Calu3 (cell line): ENCODE measurements at regions not wholly inside any gene's neighbourhood (a gene's known extent, or its start where the extent isn't known, plus 50 kb on each side); places are given as distances from the start of the nearest gene placed in this dataset.

Experiments used
- BruUV-seq: library from RNA; stranded (reverse); fragments of 400-500 nt; replicated peaks from 2 replicates; lab custom pipeline; 2021; lab: Mats Ljungman, UMichigan
- CTCF ChIA-PET: fragments of 300-600 bp; sonication (Branson Sonifier 250); formaldehyde crosslinking; loops from one replicate; lab custom pipeline; 2022; ENCODE audit warnings: antibody characterized with exemption; lab: Charles Lee
- DNase-seq: peaks from one replicate; pipeline ENCODE4 v3.0.0; 2022
- H3K27ac Mint-ChIP-seq: one replicate; pipeline ENCODE4 v1.8.0; 2022; ENCODE audit warnings: mixed read lengths; ENCODE audit not compliant: unreplicated experiment
- H3K27me3 Mint-ChIP-seq: one replicate; pipeline ENCODE4 v1.8.0; 2022; ENCODE audit warnings: mixed read lengths; ENCODE audit not compliant: unreplicated experiment
- H3K36me3 Mint-ChIP-seq: one replicate; pipeline ENCODE4 v1.8.0; 2022; ENCODE audit warnings: mild to moderate bottlenecking, moderate library complexity, mixed read lengths; ENCODE audit not compliant: insufficient read depth, unreplicated experiment
- H3K4me1 Mint-ChIP-seq: one replicate; pipeline ENCODE4 v1.8.0; 2022; ENCODE audit warnings: mild to moderate bottlenecking, low read depth, mixed read lengths; ENCODE audit not compliant: unreplicated experiment
- H3K4me3 Mint-ChIP-seq: one replicate; pipeline ENCODE4 v1.8.0; 2022; ENCODE audit warnings: mild to moderate bottlenecking, low read depth, moderate library complexity, mixed read lengths; ENCODE audit not compliant: unreplicated experiment
- H3K9me3 Mint-ChIP-seq: one replicate; pipeline ENCODE4 v1.8.0; 2022; ENCODE audit warnings: low read depth, mixed read lengths; ENCODE audit not compliant: unreplicated experiment
- intact Hi-C: fragments of 100-400 bp; cut with micrococcal nuclease; formaldehyde crosslinking; loops from one replicate; pipeline ENCODE4 v1.10.0; 2022; ENCODE audit not compliant: unreplicated experiment
- TF ChIP-seq, protein P1 (sequence below): fragments of 200-600 bp; IDR thresholded peaks from one replicate; pipeline ENCODE4 v1.8.0; 2022; ENCODE audit warnings: antibody characterized with exemption; ENCODE audit not compliant: unreplicated experiment

DNA sequence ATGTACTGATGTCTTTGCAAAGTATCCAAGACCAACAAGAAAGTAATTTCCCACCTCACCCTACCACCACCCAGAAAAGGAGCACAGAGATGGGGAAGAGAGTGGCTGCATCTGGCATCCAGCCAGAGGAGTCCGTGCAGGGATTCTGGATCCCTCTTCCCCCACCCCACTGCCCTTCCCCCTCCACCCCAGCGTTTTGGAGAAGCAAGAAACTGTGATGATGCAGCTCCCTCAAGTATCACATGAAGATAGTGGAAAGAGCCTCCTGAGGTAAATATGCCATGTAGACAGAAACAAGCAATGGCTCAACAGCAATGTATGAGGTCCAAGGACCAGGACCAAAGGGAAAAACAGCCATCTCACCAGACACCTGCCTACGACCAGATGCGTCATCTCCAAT, 153.8 kb downstream of the DEPDC1B start:
- Mint-ChIP-seq H3K36me3 (no peaks in the 10 kb centered on the region), H3K9me3 (no peaks in the 10 kb centered on the region), H3K4me1 (peaks cover 9% of the 10 kb centered on the region), H3K27me3 (no peaks in the 10 kb centered on the region), H3K27ac (no peak overlapping the region), H3K4me3 (no peak overlapping the region)
- TF ChIP-seq, protein P1, sequence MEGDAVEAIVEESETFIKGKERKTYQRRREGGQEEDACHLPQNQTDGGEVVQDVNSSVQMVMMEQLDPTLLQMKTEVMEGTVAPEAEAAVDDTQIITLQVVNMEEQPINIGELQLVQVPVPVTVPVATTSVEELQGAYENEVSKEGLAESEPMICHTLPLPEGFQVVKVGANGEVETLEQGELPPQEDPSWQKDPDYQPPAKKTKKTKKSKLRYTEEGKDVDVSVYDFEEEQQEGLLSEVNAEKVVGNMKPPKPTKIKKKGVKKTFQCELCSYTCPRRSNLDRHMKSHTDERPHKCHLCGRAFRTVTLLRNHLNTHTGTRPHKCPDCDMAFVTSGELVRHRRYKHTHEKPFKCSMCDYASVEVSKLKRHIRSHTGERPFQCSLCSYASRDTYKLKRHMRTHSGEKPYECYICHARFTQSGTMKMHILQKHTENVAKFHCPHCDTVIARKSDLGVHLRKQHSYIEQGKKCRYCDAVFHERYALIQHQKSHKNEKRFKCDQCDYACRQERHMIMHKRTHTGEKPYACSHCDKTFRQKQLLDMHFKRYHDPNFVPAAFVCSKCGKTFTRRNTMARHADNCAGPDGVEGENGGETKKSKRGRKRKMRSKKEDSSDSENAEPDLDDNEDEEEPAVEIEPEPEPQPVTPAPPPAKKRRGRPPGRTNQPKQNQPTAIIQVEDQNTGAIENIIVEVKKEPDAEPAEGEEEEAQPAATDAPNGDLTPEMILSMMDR: no peak
- intact Hi-C loops: no loop called here
- BruUV-seq: no TSS peak
- DNase-seq: no peak
- CTCF ChIA-PET: no interaction called here

DNA sequence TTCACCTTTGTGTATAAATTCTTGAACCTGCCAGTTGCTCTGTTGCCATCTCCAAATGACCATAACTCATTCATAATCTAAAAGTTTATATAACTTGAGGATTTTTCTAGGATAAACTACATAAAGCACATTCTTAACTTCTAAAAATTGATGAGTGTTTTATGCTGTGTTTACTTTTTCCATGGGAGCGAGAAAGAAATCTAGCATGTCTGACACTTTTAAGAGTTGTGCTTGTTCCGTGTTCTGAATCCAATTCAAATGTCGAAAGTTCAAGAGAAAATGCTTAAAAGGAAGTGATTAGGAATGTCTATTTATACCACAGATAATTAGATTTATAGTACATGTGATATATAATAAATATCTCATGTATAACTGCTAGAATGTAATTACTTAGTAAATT, 154.4 kb downstream of the DEPDC1B start:
- no peaks in the 10 kb centered on the region for H3K36me3 Mint-ChIP-seq
- no peak overlapping the region for H3K27ac Mint-ChIP-seq
- CTCF ChIA-PET: no interaction called here
- H3K9me3 Mint-ChIP-seq: no peaks in the 10 kb centered on the region
- BruUV-seq: no TSS peak
- intact Hi-C loops: no loop called here
- DNase-seq: no peak
- H3K4me1 Mint-ChIP-seq: peaks cover 9% of the 10 kb centered on the region
- no peak overlapping the region for H3K4me3 Mint-ChIP-seq
- H3K27me3 Mint-ChIP-seq: no peaks in the 10 kb centered on the region
- TF ChIP-seq, protein P1: no peak

DNA sequence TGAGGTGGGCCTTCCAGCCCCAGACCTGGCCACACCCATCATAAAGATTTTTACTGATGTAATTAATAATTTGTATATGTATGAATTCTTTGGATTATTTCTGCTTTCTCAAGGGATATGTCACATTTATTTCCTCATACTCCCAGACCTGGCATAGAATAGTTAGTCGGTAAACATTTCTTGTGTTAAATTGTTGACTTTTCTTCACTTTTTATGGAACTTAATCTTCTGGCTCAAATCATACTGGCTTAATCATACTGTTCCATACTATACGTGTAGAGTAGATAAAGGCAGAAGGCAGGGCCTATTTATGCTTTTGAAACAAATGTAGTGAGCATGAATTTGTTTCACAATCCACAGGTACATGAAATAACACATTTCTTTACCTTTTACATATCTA, 155.8 kb downstream of the DEPDC1B start:
- Mint-ChIP-seq H3K27ac (no peak overlapping the region), H3K36me3 (no peaks in the 10 kb centered on the region), H3K4me3 (no peak overlapping the region), H3K27me3 (peaks cover 11% of the 10 kb centered on the region), H3K9me3 (no peaks in the 10 kb centered on the region), H3K4me1 (peaks cover 9% of the 10 kb centered on the region)
- no TSS peak for BruUV-seq
- TF ChIP-seq, protein P1: no peak
- CTCF ChIA-PET: no interaction called here
- DNase-seq: no peak
- intact Hi-C loops: no loop called here

DNA sequence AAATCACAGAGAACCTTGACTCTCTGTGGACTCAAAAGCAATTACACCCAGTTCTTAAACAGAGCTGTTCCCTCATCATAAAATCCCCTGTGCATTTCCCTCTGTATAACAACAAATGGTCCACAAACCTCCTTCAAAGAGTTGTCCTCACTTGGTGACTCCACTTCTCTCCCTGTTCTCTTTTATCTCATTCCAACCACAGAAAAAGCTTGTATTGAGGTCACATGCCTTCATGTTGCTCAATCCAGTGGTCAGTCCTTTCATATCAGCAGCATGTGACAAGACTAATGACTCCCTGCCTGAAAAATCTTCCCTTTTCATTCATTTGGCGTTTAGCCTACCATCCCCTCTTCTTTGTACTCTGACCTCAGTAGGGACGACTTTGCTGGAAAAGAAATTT, 158.0 kb downstream of the DEPDC1B start:
- intact Hi-C loops: no loop called here
- Mint-ChIP-seq H3K9me3 (no peaks in the 10 kb centered on the region), H3K27ac (no peak overlapping the region), H3K27me3 (peaks cover 11% of the 10 kb centered on the region), H3K36me3 (no peaks in the 10 kb centered on the region), H3K4me1 (peaks cover 9% of the 10 kb centered on the region), H3K4me3 (no peak overlapping the region)
- no peak for DNase-seq
- CTCF ChIA-PET: no interaction called here
- TF ChIP-seq, protein P1: no peak
- BruUV-seq: no TSS peak
